ENCODE measurements at regions not wholly inside any gene's neighbourhood (a gene's known extent, or its start where the extent isn't known, plus 50 kb on each side); places are given as distances from the start of the nearest gene placed in this dataset.

DNA sequence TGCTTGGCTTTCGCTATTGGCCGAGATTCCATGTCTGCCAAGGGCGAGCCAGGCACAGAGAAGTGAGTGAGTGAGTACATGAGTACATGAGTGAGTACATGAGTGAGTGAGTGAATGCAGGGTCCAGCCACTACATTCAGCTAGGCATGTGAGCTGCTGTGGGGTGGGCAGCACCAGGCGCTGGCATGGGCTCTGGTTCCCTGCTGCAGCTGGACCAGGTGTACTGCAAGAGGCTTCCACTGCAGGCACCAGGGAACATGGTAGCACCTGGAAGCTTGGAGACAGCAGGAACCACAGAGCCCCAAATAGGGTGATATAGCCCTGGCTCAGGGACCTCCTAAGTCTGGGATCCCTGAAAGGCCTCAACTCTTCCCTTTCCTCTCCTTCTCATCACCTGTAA lies 330.2 kb downstream of the USP25 start:
- H3K4me3 ChIP-seq (ENCODE audit: low read depth, low read length), result no peak overlapping the region
- in situ Hi-C loops (cut with HindIII; ENCODE audit: low sequenced_read_pairs), result no loop called here
- DNase-seq (ENCODE audit: low read depth, low spot score), result no peak
- TF ChIP-seq CTCF (IDR thresholded peaks at IDR 0.05; ENCODE audit: low read depth, low read length), result no peak

DNA sequence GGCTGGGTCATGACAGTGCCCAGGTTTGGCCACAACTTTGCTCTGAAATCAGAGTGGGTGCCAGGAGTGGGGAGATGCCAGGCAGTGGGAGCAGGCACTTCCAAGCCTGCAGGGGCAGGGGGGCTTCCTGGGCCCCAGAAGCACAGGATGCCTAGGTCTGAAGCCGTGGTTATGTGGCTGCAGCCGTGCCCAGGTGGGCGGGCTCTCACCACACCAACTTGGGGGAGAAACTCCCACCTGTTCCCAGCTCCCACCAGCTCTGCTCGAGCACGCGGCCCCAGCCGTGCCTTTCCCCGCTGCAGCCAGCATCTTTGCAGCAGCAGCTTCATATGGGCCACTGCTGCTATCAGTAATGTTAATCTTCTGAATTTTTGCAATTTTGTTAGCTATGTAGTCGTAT lies 331.4 kb downstream of the USP25 start:
- no peak for TF ChIP-seq CTCF (IDR thresholded peaks at IDR 0.05; ENCODE audit: low read depth, low read length)
- H3K4me3 ChIP-seq (ENCODE audit: low read depth, low read length), result no peak overlapping the region
- in situ Hi-C loops (cut with HindIII; ENCODE audit: low sequenced_read_pairs), result no loop called here
- DNase-seq (ENCODE audit: low read depth, low spot score), result no peak

- H3K4me3 ChIP-seq (ENCODE audit: low read depth, low read length), result no peak overlapping the region
- no peak for DNase-seq (ENCODE audit: low read depth, low spot score)
- in situ Hi-C loops (cut with HindIII; ENCODE audit: low sequenced_read_pairs), result no loop called here
- no peak for TF ChIP-seq CTCF (IDR thresholded peaks at IDR 0.05; ENCODE audit: low read depth, low read length)
These were observed 339.7 kb downstream of the USP25 start for GRCh38 chr21:16069178-16070112.

DNA sequence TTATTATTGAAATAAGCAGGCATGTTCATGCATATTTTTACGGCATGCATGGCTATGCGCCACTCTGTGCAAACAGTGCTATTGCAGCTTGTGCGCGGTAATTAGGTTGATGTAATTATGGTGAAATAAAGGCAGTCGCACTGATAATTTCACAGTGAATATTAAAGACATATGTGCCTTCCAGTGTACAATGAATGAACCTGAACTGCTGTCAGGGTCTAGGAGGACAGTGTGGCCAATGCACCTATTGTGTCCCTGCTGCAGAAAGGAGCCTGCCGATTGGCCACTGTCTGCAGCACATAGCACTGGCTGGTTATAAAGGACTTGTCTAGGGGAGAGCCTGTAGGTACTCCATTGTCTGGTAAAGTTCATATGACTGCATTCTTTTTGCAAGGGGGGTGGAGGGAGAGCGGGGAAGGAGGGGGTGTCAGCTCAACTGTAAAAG lies 340.4 kb downstream of the USP25 start:
- peak; percentile 28 for DNase-seq (ENCODE audit: low read depth, low spot score)
- TF ChIP-seq CTCF (IDR thresholded peaks at IDR 0.05; ENCODE audit: low read depth, low read length), result peak; percentile 19
- in situ Hi-C loops (cut with HindIII; ENCODE audit: low sequenced_read_pairs), result no loop called here
- peak overlapping the region; percentile 44 for H3K4me3 ChIP-seq (ENCODE audit: low read depth, low read length)

- in situ Hi-C loops (cut with HindIII; ENCODE audit: low sequenced_read_pairs), result no loop called here
- peak overlapping the region; percentile 44 for H3K4me3 ChIP-seq (ENCODE audit: low read depth, low read length)
- no peak for TF ChIP-seq CTCF (IDR thresholded peaks at IDR 0.05; ENCODE audit: low read depth, low read length)
- peak; percentile 64 for DNase-seq (ENCODE audit: low read depth, low spot score)
These were observed 341.3 kb downstream of the USP25 start for GRCh38 chr21:16071092-16071491.

DNA sequence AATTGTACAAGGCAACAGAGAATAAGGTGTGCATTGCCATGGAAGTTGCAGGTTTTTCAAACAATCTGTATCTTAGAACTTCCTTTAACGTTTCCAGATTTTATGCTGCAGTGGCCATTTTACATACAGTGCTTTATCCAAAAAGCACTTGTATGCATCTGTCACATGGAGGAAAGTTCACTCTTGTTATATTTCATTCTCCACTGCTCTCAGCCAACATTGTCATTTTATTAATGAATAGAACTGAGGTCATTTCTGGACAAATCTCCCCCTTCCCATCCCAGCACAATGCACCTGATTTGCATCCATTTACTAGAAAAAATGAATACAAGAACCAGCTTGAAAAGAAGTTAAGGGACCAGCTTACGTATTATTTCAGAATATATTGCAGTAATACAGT lies 342.0 kb downstream of the USP25 start:
- peak overlapping the region; percentile 44 for H3K4me3 ChIP-seq (ENCODE audit: low read depth, low read length)
- in situ Hi-C loops (cut with HindIII; ENCODE audit: low sequenced_read_pairs), result no loop called here
- no peak for DNase-seq (ENCODE audit: low read depth, low spot score)
- TF ChIP-seq CTCF (IDR thresholded peaks at IDR 0.05; ENCODE audit: low read depth, low read length), result no peak

All from astrocyte of the spinal cord (primary cell).